NCI-H2029 treated with DMSO at 0.1 percent for 48 hours (cell line): ENCODE measurements at regions not wholly inside any gene's neighbourhood (a gene's known extent, or its start where the extent isn't known, plus 50 kb on each side); places are given as distances from the start of the nearest gene placed in this dataset.

Source experiments
- DNase-seq: peaks from one replicate; lab custom pipeline; 2025; lab: John Stamatoyannopoulos, UW

- DNase-seq, result no peak
Measured at GRCh38 chr5:24732184-24732583, 87.4 kb upstream of the CDH10 start.

- no peak for DNase-seq
Measured at GRCh38 chr5:24720743-24721142, 76.0 kb upstream of the CDH10 start.

- DNase-seq, result no peak
Measured at GRCh38 chr5:24714746-24715145, 70.0 kb upstream of the CDH10 start.

GRCh38 chr5:24712947-24713346, 68.2 kb upstream of the CDH10 start:
- DNase-seq, result no peak

GRCh38 chr5:24712047-24712446, 67.3 kb upstream of the CDH10 start:
- no peak for DNase-seq

- DNase-seq, result no peak
Measured at GRCh38 chr5:24703934-24704333, 59.2 kb upstream of the CDH10 start.
